H1 (cell line): ENCODE measurements at regions not wholly inside any gene's neighbourhood (a gene's known extent, or its start where the extent isn't known, plus 50 kb on each side); places are given as distances from the start of the nearest gene placed in this dataset.

ENCODE experiments used
- CHD7 ChIP-seq: fragments of 300-600 bp; sonication (generic); IDR thresholded peaks from 2 replicates; pipeline ENCODE4 v1.7.1; 2012; ENCODE audit warnings: low read length, moderate library complexity, mild to moderate bottlenecking, inconsistent platforms; ENCODE audit not compliant: insufficient replicate concordance

DNA sequence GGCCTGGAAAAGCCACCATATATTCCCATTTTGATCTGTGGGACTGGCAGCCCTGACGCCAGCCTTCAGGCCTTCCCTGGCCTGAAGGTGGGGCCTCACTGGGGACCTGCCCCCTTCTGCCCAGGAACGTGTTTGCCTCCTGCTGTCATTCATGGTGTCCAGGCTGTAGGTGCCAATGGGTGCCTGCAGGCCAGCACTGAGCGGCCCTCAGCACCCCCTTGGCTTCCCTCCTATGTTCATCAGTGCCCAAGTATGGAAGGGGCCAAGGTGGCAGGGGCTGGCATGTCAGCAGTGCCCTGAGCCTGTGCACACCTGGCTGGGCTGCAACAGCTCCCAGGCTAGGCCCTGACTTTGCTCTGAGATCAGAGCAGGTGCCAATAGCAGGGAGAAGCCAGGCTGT lies 800.3 kb upstream of the RAB6C start (continued):
- no peak for TF ChIP-seq CHD7
